ENCODE measurements at regions not wholly inside any gene's neighbourhood (a gene's known extent, or its start where the extent isn't known, plus 50 kb on each side); places are given as distances from the start of the nearest gene placed in this dataset.

DNA sequence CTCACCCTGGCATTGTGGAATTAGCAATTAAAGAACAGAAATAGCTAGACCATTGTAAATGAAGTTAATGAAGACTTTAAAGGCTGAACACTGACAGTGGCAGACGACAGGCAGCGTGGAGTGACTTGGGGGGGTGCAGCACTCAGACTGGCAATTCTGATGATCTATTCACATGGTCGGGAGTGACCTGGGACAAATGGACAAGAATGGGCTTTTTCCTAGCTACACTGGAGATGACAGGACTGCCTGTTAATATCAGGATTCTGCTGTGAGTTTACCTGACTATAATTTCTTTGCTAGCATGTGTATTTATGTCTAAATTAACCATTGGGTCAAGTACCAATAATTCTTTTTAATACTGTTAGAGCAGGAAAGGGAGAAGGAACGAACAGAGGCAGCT is 199.6 kb downstream of the FBXO15 start:
- H3K4me1 ChIP-seq (ENCODE audit: low read length): no peaks in the 10 kb centered on the region
- no peak overlapping the region for H2AFZ ChIP-seq (ENCODE audit: low read depth, low read length)
- no peak overlapping the region for H3K27ac ChIP-seq (ENCODE audit: low read length)
- H3K9me3 ChIP-seq (ENCODE audit: insufficient read depth, low read length): no peaks in the 10 kb centered on the region
- H3K4me2 ChIP-seq (ENCODE audit: low read length): no peak overlapping the region
- no peaks in the 10 kb centered on the region for H4K20me1 ChIP-seq (ENCODE audit: insufficient read depth, low read length)
- no peak overlapping the region for H3K9ac ChIP-seq (ENCODE audit: low read length)
- H3K4me3 ChIP-seq (ENCODE audit: low read length): no peak overlapping the region
- H3K36me3 ChIP-seq (replicated peaks; ENCODE audit: low read depth, low read length): no peaks in the 10 kb centered on the region
- H3K27me3 ChIP-seq (ENCODE audit: low read depth, low read length): peaks cover 7% of the 10 kb centered on the region; the same call in 1 of the 2 replicates
- H3K79me2 ChIP-seq (ENCODE audit: low read length): no peaks in the 10 kb centered on the region
- TF ChIP-seq, protein P1, sequence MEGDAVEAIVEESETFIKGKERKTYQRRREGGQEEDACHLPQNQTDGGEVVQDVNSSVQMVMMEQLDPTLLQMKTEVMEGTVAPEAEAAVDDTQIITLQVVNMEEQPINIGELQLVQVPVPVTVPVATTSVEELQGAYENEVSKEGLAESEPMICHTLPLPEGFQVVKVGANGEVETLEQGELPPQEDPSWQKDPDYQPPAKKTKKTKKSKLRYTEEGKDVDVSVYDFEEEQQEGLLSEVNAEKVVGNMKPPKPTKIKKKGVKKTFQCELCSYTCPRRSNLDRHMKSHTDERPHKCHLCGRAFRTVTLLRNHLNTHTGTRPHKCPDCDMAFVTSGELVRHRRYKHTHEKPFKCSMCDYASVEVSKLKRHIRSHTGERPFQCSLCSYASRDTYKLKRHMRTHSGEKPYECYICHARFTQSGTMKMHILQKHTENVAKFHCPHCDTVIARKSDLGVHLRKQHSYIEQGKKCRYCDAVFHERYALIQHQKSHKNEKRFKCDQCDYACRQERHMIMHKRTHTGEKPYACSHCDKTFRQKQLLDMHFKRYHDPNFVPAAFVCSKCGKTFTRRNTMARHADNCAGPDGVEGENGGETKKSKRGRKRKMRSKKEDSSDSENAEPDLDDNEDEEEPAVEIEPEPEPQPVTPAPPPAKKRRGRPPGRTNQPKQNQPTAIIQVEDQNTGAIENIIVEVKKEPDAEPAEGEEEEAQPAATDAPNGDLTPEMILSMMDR (IDR thresholded peaks at IDR 0.05; ENCODE audit: low read depth, low read length): no peak
- TF ChIP-seq EZH2phosphoT487 (IDR thresholded peaks at IDR 0.05; ENCODE audit: low read depth): no peak

- TF ChIP-seq EZH2phosphoT487 (IDR thresholded peaks at IDR 0.05; ENCODE audit: low read depth): no peak
- TF ChIP-seq, protein P1 (IDR thresholded peaks at IDR 0.05; ENCODE audit: low read depth, low read length): no peak
- Histone ChIP-seq H3K9me3 (ENCODE audit: insufficient read depth, low read length) (no peaks in the 10 kb centered on the region), H3K27ac (ENCODE audit: low read length) (no peak overlapping the region), H3K4me2 (ENCODE audit: low read length) (no peak overlapping the region), H3K36me3 (replicated peaks; ENCODE audit: low read depth, low read length) (no peaks in the 10 kb centered on the region), H4K20me1 (ENCODE audit: insufficient read depth, low read length) (no peaks in the 10 kb centered on the region), H3K4me3 (ENCODE audit: low read length) (no peak overlapping the region), H3K9ac (ENCODE audit: low read length) (no peak overlapping the region), H2AFZ (ENCODE audit: low read depth, low read length) (no peak overlapping the region), H3K79me2 (ENCODE audit: low read length) (no peaks in the 10 kb centered on the region), H3K4me1 (ENCODE audit: low read length) (no peaks in the 10 kb centered on the region), H3K27me3 (ENCODE audit: low read depth, low read length) (peaks cover 3% of the 10 kb centered on the region; the same call in 1 of the 2 replicates)
Measured at GRCh38 chr18:73947180-73947921, 200.3 kb downstream of the FBXO15 start.

DNA sequence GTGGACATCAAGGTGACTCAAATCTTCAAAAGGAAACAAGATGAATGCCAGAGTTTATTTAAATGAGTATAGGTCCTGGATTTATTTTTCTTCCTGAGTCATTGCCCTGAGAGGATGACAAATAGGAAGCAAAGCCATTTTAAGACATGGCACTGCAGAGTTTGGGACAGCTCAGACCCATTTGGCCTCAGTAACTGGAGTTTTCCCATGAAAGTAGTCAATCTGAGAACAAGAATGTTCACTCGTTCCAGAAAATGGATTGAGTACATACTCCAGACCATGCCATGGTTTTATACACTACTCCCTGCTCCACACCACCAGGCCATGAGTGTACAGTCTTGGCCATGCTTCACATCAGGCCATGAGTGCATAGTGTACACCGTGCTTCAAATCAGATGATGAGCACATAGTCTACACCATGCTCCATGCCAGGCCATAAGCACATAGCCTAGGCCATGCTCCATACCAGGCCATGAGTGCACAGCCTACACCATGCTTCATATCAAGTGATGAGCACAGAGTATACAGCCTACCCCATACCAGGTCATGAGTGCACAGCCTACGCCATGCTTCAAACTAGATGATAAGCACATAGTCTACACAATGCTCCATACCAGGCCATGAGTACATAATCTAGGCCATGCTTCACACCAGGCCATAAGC is 202.4 kb downstream of the FBXO15 start:
- H3K4me3 ChIP-seq (ENCODE audit: low read length): no peak overlapping the region
- no peak overlapping the region for H3K4me2 ChIP-seq (ENCODE audit: low read length)
- TF ChIP-seq, protein P1 (IDR thresholded peaks at IDR 0.05; ENCODE audit: low read depth, low read length): no peak
- H3K27me3 ChIP-seq (ENCODE audit: low read depth, low read length): no peaks in the 10 kb centered on the region
- H3K36me3 ChIP-seq (replicated peaks; ENCODE audit: low read depth, low read length): no peaks in the 10 kb centered on the region
- no peaks in the 10 kb centered on the region for H3K9me3 ChIP-seq (ENCODE audit: insufficient read depth, low read length)
- H3K27ac ChIP-seq (ENCODE audit: low read length): no peak overlapping the region
- no peak overlapping the region for H3K9ac ChIP-seq (ENCODE audit: low read length)
- H3K79me2 ChIP-seq (ENCODE audit: low read length): no peaks in the 10 kb centered on the region
- no peaks in the 10 kb centered on the region for H3K4me1 ChIP-seq (ENCODE audit: low read length)
- H4K20me1 ChIP-seq (ENCODE audit: insufficient read depth, low read length): no peaks in the 10 kb centered on the region
- no peak overlapping the region for H2AFZ ChIP-seq (ENCODE audit: low read depth, low read length)

DNA sequence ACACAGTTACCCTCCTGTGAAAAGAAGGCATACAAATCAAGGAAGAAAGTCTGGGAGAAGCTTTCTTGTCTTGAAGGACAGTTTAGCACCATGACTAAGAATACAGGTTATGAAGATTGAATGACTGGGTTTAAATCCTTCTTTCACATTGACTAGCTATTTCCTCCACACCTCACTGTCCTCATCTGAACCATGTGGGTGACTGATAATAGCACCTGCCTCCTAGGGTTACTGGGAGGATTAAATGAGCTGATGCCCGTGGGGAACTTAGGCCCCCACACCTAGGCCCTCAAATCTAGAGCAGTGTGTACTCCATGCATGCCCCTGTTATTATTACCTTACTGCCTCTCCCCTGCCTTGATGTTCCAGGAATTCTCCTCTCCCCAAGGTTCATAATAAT is 202.9 kb downstream of the FBXO15 start:
- Histone ChIP-seq H3K9me3 (ENCODE audit: insufficient read depth, low read length) (no peaks in the 10 kb centered on the region), H3K4me2 (ENCODE audit: low read length) (no peak overlapping the region), H3K79me2 (ENCODE audit: low read length) (no peaks in the 10 kb centered on the region), H3K9ac (ENCODE audit: low read length) (no peak overlapping the region), H3K27me3 (ENCODE audit: low read depth, low read length) (no peaks in the 10 kb centered on the region), H2AFZ (ENCODE audit: low read depth, low read length) (no peak overlapping the region), H3K4me1 (ENCODE audit: low read length) (no peaks in the 10 kb centered on the region), H4K20me1 (ENCODE audit: insufficient read depth, low read length) (no peaks in the 10 kb centered on the region), H3K36me3 (replicated peaks; ENCODE audit: low read depth, low read length) (no peaks in the 10 kb centered on the region), H3K27ac (ENCODE audit: low read length) (no peak overlapping the region), H3K4me3 (ENCODE audit: low read length) (no peak overlapping the region)
- TF ChIP-seq, protein P1 (IDR thresholded peaks at IDR 0.05; ENCODE audit: low read depth, low read length): no peak
- TF ChIP-seq EZH2phosphoT487 (IDR thresholded peaks at IDR 0.05; ENCODE audit: low read depth): no peak

Data from OCI-LY3 (cell line).